GM19455 (cell line): ENCODE measurements at regions not wholly inside any gene's neighbourhood (a gene's known extent, or its start where the extent isn't known, plus 50 kb on each side); places are given as distances from the start of the nearest gene placed in this dataset.

ENCODE experiments used
- ATAC-seq: cut with Tn5 transposase; IDR thresholded peaks from one replicate; pipeline ENCODE4 v1.9.1; 2021; ENCODE audit not compliant: unreplicated experiment

DNA sequence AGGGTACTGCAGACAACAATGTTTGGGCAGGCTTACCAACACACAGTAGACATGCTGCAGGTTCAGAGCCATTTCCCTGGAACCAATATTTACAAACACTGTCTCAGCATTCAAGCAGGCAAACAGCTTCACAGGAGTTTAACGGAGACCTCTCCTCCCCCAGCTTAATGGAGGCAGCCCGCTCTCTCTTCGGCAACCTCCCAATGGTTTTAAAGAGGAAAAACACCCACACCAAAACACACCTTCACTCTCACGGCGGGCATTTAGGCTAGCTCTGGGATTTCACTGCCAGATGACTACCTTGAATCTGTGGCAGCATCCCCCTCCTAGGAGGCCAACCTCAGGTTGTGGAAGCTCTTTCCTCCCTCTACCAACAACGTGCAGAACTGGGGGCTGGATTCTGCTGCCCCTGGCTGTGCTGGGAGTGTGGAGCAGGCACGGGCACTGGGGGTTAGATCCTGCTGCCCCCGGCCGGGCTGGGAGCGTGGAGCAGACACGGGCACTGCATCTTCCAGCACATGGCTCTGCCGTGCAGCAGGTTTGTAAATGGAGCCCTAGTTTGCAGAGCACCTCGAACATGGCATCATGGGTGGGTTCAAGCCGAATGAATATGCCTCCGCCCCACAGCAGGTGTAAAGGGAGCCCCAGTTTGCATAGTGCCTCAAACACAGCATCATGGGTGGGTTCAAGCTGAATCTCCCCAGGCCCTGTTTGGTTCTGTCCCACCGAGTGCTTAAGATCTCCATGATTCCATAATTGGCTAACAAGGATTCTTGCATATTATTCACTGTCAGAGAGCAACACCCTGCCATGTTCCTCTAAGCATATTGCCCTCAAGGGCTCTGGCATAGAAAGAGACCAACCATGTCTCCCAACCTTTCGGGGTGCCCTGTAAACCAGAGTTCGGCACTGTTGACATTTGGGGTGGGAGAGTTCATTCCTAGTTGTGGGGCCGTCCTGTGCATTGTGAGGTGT lies 86.4 kb downstream of the RBFOX3 start:
- no peak for ATAC-seq

DNA sequence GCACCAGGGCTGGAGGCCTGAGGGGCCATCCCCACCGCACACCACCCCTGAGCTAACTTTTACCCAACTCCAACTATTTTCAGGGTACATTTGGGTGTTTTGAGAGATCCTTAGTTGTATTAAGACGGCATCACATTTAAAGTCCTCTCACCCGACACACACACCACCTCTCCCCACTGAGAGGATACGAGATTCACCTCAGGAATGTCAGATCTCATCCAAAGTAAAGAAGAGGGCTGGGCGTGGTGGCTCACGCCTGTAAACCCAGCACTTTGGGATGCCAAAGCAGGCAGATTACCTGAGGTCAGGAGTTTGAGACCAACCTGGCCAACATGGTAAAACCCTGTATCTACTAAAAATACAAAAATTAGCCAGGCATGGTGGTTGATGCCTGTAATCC lies 88.4 kb downstream of the RBFOX3 start:
- ATAC-seq = no peak

GRCh38 chr17:79521225-79521624 lies 89.6 kb downstream of the RBFOX3 start:
- no peak for ATAC-seq

DNA sequence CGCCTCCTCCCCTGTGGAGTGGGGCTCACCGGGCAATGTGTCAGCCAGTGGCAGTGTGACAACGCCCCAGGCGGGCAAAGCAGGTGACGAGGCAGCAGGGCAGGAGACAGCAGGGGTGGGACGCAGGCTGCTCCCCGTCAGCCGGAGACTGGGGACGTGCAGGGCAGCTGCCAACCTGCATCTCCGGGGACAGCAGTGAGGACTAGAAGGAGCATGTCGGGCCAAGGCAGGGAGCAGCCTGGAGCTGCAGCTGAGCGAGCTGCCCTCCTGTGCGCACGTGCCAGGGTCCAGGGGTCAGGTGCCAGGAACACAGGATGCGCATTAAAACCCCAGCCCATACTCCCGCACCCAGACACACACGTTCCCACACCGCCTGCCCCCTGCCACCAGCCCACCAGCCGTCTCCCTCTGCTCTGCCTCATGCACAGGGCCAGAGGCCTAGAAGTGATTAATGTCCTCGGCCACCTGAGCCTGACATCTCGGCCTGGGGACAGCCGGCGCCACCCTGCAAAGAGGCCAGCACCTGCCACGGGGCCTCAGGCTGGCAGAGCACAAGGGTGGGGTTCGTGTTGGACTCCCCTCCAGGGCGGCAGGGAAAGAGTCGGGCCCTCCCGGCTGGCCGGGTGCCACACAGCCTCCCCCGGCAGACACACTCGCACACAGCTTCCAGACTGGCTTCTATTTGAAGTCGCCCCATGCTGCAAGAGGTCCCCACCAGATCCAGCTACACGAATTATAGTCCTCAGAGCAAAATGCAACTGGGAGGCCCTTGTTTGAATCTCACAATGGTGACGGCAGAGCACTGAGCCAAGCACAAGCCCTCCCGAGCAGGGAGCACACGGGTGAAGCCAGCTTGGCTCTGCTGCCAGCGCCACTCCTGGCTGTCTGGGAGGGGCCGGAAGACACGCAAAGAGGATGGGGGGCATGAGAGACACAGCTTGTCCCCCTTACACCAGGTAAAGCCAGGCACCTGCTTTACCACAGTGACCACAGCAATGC lies 90.4 kb downstream of the RBFOX3 start:
- ATAC-seq = no peak

DNA sequence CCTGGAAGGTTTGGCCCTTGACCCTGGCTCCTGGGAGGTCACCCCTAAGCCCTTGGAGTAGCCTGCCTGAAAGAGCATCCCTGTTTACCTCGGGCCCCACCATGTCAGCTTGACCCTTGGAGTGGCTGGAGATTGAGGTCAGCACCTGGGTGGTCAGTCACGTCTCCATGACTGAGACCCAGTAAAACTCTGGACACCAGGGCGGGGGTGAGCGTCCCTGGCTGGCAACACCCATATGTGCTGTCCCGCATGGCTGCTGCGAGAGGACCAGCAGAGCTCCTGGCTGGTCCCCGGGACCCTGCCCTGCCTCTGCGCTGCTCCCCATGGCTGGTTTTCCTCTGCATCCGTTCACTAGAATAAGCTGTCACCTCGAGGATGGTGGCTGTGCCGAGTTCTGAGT lies 91.2 kb downstream of the RBFOX3 start:
- no peak for ATAC-seq

DNA sequence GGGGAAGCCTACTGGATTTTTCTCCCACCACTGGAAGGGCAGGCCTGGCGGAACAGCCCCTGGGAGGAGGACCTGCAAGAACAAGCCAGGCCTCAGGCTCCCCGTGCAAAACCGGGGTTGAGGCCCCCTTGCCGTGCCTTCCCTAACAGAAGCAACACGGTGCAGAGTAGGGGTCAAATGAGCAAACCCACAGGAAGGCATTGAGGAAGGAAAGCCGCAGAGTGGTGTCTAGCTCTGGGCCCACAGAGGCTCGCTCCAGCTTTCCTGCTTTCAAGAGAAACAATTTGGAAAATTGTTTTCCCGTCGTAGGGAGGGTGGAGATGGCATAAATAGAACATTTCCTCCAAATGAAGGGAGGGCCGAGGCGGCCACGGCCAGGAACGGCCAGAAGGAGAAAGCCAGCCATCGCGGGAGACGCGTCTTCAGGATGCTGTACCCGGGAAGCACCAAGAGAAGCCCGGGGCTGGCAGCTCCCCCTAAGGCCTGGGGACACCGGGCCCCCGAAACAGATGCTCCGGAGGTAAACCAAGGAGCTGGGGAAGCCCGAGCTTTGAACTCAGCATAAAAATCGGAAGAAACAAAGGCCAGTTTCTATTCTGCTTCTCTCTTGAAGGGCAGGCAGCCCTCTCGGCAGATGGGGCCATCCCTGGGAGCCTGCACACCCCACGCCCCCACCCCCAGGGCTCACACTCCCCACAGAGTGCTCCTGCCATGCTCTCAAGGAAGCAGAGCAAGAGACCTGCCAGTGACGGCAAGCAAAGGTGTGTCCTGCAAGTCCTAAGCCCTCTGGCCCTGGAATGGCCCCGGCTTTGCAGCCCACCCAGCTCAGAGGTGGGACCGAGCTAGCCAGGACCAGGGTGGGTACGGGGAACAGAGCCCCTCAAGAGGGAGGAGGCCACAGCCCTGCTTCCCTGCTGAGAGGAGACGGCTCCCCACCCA lies 92.0 kb downstream of the RBFOX3 start:
- ATAC-seq = no peak

- no peak for ATAC-seq
These were observed 92.8 kb downstream of the RBFOX3 start for GRCh38 chr17:79517827-79518584.

DNA sequence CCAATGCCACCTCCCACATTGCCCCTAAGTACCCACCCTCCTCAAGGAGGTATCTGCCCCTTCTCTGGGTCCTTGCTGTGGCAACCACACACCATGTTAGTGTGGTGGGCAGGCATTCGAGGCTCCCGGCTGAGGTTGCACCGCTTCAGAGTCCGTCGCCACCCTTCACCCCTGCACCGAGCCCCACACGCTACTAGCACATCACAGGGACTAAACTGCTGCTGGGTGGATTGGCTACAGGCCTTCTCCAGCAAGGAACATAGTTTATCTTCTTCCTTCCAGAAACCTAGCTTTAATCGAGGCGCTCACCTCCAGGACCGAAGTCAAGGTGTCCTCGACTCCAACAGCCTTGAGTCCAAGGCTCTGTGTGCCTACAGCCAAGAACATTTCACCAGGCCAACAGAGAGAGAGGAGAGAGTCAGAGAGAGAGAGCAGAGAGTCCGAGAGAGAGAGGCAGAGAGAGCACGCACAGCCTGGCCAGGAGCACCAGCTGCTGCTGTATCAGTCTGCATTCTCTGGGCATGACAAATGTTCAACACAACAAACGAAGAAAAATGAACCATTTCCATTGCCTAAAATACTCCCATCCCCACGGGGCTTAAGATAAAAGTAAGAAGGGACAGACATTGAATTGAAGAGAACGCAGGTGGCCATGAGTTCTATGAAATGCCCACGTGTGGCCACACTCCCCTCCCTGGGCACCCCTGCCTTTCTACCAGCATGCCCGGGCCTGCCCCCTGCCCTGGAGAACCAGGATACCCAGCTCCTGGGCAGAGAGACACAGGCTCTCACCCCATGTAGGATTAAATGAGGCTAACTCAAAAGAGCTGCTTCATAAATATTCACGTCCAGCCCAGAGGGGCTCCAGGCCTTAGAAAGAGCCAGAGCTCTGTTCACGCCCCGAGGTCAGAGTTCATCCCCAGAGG lies 94.9 kb downstream of the RBFOX3 start:
- no peak for ATAC-seq

GRCh38 chr17:79515110-79515509 lies 95.7 kb downstream of the RBFOX3 start:
- no peak for ATAC-seq

DNA sequence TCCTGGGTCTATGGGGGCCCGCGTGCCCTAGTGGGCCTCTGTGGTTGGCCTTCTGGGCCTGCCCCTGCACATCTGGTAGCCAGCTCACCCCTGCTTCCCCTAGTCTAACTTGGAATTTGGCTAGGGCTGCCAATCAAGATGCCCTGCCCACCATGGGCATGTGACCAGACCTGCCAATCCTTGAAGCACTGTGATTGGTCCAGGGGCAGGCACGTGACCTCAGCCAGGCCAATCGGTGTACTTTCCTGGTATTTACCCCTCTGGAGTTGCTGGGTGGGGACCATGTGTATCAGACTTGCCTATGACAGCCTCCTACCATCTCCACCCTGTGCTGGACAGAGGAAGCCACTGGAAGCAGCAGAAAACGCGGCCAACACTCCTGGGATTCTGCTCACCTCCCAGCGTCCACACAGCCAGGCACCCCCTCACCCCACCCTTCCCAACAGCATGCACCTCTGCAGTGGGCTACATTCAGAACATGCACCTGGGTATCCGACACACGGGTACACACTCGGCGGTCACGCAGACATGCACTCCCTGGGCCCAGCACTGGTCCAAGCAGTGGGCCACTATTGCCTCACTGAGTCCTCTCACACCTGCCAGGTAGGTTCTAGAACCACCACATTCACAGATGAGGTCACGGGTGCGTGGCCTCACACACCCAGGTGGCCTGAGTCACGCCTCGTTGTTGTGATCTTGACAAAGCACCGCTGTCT lies 96.9 kb downstream of the RBFOX3 start:
- no peak for ATAC-seq

DNA sequence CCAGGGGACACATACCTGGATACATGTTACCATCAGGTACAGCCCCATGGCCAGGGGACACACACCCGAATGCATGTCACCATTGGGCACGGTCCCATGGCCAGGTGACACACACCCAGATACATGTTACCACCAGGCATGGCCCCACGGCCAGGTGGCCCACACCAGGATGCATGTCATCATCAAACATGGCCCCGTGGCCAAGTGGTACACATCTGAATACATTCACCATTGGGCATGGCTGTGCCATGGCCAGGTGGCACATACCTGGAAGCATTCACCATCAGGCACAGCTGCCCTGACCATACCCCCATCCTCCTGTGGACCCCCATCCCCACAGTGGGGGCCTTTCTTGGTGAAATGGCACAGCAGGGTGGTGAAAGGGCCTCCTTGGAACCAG lies 97.6 kb downstream of the RBFOX3 start:
- no peak for ATAC-seq

GRCh38 chr17:79511471-79511870 lies 99.4 kb downstream of the RBFOX3 start:
- no peak for ATAC-seq

GRCh38 chr17:79510071-79510470 lies 100.8 kb downstream of the RBFOX3 start:
- no peak for ATAC-seq

DNA sequence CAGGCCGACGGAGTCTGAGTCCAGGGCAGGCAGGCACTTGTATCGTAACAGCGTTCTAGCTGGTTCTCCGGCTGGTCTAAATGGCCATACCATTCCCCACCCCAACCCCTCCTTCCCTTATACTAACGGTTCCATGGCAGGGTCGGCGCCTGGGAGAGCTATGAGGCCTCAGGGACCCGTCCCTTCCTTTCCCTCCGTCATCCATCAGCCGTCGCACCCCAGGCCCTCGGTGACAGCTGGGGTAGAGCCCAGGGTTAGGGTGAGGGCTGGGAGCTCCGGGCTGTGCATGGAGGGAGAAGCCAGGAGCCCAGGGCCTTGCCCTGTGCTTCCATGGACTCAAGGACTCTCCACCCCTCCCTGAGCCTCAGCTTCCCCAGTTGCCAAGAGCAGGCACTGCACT lies 101.4 kb downstream of the RBFOX3 start:
- no peak for ATAC-seq

DNA sequence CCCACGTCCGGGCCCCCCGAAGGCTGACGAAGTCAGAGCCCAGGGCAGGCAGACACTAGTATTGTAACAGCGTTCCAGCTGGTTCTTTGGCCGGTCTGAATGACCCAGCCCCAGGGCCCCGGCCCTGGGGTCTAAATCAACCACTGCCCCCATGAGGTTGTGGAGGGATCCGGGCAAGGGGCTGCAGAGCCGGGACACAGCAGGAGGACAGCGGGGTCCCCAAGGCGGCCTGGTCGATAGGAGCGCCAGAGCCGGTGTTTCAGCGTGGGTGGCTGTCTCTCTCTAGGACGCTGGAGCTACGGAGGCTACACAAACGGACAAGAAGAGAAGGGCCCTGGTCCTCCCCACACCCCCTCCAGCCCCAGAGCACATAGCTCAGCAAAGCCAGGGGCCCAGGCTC lies 101.8 kb downstream of the RBFOX3 start:
- no peak for ATAC-seq

DNA sequence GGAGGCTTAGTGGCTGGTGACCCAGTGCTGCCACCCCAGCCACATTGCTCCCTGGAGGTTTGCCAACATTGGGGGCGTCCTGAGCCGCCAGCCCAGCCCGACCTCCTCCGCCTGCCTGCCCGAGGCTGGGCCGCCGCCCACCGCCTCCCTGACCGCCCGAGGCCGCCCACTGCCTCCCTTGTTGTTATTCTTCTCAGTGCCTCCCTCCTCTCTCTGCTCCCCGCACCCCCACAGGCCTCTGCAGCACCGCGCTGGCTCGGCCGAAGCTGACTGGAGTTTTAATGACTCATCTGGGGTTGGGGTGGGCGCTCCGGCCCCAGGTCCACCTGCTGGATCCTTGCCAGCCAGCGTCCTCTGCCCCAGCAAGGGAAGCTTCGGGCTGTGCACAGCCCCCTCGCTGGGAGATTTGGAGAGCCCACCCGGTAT lies 102.5 kb downstream of the RBFOX3 start:
- no peak for ATAC-seq

DNA sequence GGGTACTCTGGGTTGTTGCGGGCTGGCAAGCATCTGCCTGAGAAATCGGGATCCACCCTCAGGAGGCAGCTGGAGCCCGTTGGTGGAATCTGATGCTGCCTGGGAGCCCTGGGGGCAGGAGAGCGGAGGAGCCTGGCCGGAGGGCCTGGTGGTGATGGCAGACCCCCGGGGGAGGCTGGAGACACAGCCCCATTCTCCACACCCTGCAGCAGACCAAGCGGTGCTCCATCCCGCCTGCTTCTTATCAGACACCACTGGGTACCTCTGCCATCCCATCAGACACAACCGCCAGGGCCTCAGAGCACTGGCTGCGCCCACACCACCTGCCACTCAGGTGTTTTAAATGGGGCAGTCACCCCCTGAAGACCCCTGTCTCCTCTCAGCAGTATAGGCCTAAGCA lies 103.9 kb downstream of the RBFOX3 start:
- no peak for ATAC-seq
